ENCODE measurements at regions not wholly inside any gene's neighbourhood (a gene's known extent, or its start where the extent isn't known, plus 50 kb on each side); places are given as distances from the start of the nearest gene placed in this dataset.

GRCh38 chr5:125950012-125950615, 473.1 kb upstream of the GRAMD2B start:
- no peak for DNase-seq (ENCODE audit: low read depth)
- TF ChIP-seq CTCF (IDR thresholded peaks at IDR 0.05; ENCODE audit: low read length, missing control alignments): no peak
- no peak overlapping the region for H3K4me3 ChIP-seq (replicated peaks; ENCODE audit: low read depth, low read length)

GRCh38 chr5:125961150-125961549, 462.1 kb upstream of the GRAMD2B start:
- DNase-seq (ENCODE audit: low read depth): no peak
- H3K4me3 ChIP-seq (replicated peaks; ENCODE audit: low read depth, low read length): no peak overlapping the region
- TF ChIP-seq CTCF (IDR thresholded peaks at IDR 0.05; ENCODE audit: low read length, missing control alignments): no peak

- no peak overlapping the region for H3K4me3 ChIP-seq (replicated peaks; ENCODE audit: low read depth, low read length)
- no peak for TF ChIP-seq CTCF (IDR thresholded peaks at IDR 0.05; ENCODE audit: low read length, missing control alignments)
- DNase-seq (ENCODE audit: low read depth): no peak
Observed at GRCh38 chr5:125965577-125965976, 457.6 kb upstream of the GRAMD2B start.

- no peak overlapping the region for H3K4me3 ChIP-seq (replicated peaks; ENCODE audit: low read depth, low read length)
- no peak for DNase-seq (ENCODE audit: low read depth)
- TF ChIP-seq CTCF (IDR thresholded peaks at IDR 0.05; ENCODE audit: low read length, missing control alignments): no peak
Observed at GRCh38 chr5:125967576-125967975, 455.6 kb upstream of the GRAMD2B start.

- H3K4me3 ChIP-seq (replicated peaks; ENCODE audit: low read depth, low read length): no peak overlapping the region
- DNase-seq (ENCODE audit: low read depth): no peak
- TF ChIP-seq CTCF (IDR thresholded peaks at IDR 0.05; ENCODE audit: low read length, missing control alignments): no peak
Observed at GRCh38 chr5:125969011-125969813, 454.0 kb upstream of the GRAMD2B start.

- no peak for TF ChIP-seq CTCF (IDR thresholded peaks at IDR 0.05; ENCODE audit: low read length, missing control alignments)
- DNase-seq (ENCODE audit: low read depth): no peak
- no peak overlapping the region for H3K4me3 ChIP-seq (replicated peaks; ENCODE audit: low read depth, low read length)
Observed at GRCh38 chr5:125969814-125970171, 453.4 kb upstream of the GRAMD2B start.
